ENCODE measurements at regions not wholly inside any gene's neighbourhood (a gene's known extent, or its start where the extent isn't known, plus 50 kb on each side); places are given as distances from the start of the nearest gene placed in this dataset.

- DNase-seq (ENCODE audit: low read depth, low spot score): peak; percentile 50
These were observed 57.4 kb upstream of the SVIL start for GRCh38 chr10:29692121-29692539.

- no peak for DNase-seq (ENCODE audit: low read depth, low spot score)
These were observed 56.8 kb upstream of the SVIL start for GRCh38 chr10:29691564-29692072.

- no peak for DNase-seq (ENCODE audit: low read depth, low spot score)
These were observed 54.2 kb upstream of the SVIL start for GRCh38 chr10:29689001-29689400.

- peak; percentile 84 for DNase-seq (ENCODE audit: low read depth, low spot score)
These were observed 53.5 kb upstream of the SVIL start for GRCh38 chr10:29688230-29688661.

- DNase-seq (ENCODE audit: low read depth, low spot score): no peak
These were observed 52.8 kb upstream of the SVIL start for GRCh38 chr10:29687421-29688164.

- no peak for DNase-seq (ENCODE audit: low read depth, low spot score)
These were observed 50.7 kb upstream of the SVIL start for GRCh38 chr10:29685506-29685905.

All from iPS DF 19.7 (cell line).